SH-SY5Y (cell line): ENCODE measurements at regions not wholly inside any gene's neighbourhood (a gene's known extent, or its start where the extent isn't known, plus 50 kb on each side); places are given as distances from the start of the nearest gene placed in this dataset.

Experiments used
- GATA2 ChIP-seq: IDR thresholded peaks from 2 replicates; pipeline ENCODE4 v1.6.1; 2011; ENCODE audit warnings: mild to moderate bottlenecking, low read depth, low read length
- GATA3 ChIP-seq: IDR thresholded peaks from 2 replicates; pipeline ENCODE4 v1.6.1; 2011; ENCODE audit warnings: low read depth, mild to moderate bottlenecking, low read length, moderate library complexity

DNA sequence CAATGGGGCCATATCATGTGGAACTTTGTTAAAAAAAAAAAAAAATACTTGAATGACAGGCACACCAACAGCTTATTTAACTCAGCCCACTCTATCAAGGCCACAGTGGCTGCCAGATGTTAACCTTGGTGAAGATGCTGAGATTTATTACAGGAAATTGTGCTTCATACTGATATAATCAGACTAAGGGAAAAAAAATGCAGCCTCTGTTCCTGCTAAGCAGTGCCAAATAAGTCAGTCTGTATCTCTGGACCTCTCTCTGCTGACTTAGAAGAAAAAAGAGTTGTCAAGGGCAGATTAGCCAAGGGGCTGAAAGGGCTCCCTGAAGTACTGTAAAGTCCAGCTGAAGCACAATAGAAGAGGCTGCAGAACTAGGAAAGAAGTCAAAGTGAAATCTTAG is 677.7 kb upstream of the HTR2C start:
- TF ChIP-seq GATA3 (no peak), GATA2 (peak; percentile 24; the same call in 1 of the 2 replicates)

DNA sequence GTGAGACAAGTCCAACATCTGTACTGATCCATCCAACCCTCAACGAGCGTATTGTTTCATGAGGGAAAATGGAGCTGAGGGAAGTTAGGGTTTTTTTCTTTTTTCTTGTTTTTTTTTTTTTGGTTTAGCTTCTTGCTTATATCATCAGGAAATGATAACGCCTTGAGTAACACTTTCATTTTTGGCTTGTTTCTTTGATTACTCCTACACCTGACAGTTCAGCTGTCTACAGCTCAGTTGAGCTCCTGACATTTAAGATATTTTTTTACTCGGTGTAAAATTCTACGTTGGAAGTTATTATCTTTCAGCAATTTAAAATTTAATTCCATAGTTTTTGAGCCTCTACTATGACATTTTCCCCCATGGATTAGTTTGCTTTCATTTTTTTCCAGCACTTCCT is 691.0 kb upstream of the HTR2C start:
- TF ChIP-seq GATA2, result no peak
- TF ChIP-seq GATA3, result no peak

DNA sequence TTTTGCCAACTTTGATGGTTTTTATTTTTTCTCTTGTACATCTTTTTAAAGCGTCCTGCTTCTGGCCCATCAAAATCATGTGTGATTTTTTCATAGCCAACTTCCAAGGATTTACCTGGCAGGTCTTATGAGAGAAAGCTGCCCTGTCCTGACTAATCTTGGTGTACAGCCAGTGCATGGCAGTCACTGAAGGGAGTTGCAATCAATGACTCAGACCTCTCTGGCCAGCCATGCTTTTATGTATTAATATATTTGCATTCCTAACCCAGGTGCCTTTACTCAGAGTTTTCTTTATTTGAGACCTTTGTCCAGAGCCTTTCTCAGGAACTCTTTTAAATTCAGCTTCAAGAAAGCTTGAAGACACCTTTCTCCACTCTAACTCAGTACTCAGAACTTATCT is 691.5 kb upstream of the HTR2C start:
- TF ChIP-seq GATA2 (no peak), GATA3 (no peak)

DNA sequence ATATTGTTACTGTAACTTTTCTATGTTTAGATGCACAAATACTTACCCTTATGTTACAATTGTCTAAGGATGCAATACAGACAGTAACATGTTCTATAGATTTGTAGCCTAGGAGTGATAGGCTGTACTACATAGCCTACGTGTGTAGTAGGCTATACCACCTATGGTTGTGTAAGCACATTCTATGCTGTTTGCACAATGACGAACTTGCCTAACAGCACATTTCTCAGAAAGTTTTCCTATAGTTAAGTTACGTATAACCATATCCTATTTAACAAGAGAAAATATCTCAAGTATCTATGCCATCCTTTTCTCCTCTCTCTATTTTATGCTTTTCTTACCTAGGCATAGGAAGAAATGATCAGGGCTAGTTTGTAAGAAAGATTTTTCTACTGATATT is 710.8 kb upstream of the HTR2C start:
- no peak for TF ChIP-seq GATA2
- TF ChIP-seq GATA3, result no peak

DNA sequence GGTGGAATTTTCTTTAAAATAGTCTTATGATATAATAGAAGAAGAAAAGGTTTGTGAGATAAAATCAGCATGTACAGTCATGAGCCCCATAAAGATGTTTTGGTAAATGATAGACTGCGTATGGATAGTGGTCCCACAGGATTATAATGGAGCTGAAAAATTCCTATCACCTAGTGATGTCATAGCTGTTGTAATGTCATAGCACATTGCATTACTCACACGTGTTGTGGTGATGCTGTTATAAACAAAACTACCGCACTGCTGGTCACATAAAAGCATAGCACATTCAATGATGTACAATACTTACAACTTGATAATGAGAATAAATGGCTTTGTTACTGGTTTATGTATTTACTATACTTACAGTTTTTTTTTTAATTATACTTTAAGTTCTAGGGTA is 715.2 kb upstream of the HTR2C start:
- TF ChIP-seq GATA3 (no peak), GATA2 (no peak)

DNA sequence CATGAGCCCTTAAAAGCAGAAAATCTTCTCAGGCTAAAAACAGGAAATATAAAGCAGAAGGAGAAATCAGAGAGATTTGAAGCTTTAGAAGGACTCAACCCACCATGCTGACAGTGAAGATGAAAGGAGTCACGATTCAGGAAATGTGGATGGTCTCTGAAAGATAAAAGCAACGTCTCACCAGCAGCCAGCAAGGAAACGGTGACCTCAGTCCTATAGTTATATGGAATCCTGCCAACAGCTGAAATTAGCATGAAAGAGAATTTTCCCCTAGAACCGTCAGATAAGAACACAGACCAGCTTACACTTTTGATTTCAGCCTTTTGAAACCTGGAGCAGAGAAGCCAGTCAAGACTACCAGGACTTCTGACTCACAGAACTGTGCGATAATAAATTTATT is 715.7 kb upstream of the HTR2C start:
- TF ChIP-seq GATA3 (no peak), GATA2 (no peak)

DNA sequence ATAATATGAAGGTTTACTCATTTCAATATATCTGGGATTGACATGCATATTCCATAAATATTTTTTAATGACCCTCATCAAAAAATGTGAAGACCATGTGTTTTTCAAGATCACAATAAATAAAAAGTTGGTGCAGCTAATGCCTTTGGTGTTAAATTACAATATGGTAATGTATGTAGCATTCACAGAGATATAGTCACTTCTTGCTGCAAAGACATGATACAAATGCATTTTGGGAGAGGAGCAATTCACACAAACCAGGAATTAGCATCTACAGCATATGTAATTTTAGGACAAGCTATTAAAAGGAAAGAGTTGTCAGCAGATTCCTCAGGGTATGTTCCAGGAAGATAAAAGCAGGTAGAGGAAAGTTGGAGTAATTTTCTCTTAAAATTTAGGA is 734.5 kb upstream of the HTR2C start:
- TF ChIP-seq GATA2 (no peak), GATA3 (no peak)

DNA sequence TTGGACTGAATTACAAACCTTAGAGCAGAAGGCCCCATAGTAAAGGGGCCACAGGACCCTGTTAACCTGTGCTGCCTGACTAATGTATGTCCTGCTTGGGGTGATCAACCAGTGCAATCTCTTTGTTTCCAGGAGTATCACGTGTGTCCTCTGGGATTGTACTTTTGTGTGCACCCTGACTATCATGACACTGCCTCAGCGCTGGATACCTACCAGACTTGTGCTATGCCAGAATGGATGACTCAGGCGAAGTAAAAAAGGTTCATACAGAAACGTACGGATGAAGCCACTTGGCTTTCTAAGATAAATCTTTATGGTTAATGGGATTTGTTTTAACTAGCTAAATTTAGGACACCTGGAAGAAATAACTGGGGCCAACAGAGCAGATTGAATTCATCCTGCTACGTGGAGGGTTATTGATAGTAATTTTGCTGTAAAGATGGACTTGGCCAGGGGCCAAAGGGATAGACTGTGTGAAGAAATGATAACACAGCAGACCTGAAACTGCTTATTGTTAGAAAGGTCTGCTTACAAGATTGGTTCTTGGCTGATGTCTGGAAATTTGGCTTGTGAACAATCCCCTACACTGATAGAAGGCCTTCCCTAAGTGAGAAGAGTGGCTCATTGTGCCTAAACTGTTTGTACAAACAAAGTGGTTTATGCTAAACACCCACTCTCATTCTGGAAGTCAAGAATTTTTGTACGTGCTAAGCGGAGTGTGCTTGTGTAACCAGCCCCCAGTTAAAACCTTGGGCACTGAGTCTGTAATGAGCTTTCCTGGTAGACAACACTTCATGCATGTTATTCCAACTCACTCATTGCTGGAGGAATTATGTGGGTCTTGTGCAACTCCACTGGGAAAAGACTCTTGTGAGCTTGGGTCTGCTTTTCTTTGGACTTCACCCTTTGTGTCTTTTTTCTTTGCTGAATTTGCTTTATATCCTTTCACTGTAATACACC is 750.5 kb upstream of the HTR2C start:
- TF ChIP-seq GATA3, result no peak
- TF ChIP-seq GATA2, result no peak

DNA sequence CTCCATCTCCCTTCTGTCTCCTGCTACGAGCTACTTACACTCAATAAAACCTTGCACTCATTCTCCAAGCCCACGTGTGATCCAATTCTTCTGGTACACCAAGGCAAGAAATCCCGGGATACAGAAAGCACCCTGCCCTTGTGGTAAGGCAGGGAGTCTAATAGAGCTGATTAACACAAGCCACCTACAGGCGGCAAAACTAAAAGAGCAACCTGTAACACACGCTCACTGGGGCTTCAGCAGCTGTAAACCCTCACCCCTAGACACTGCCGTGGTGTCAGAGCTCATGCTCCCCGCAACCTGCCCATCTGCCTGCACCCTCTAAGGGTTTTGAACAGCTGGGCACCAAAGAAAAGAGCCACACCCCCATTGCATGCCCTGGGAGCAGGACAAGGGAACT is 755.4 kb upstream of the HTR2C start:
- no peak for TF ChIP-seq GATA3
- TF ChIP-seq GATA2, result no peak

DNA sequence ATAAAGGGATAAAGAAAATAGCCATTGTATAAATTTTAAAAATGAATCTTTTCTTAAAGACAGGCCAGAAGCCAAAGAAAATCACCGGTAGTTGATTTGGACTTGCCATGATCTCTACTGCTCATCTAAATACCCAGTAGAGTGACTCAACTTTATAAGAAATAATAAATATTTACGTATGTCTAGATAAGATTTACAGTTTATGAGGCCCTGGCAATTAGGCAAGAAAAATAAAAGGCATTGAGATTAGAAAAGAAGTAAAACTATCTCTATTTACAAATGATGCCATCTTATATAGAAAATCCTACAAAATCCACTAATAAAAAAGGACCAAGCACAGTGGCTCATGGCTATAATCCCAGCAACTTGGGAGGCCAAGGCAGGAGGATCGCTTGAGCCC is 765.5 kb upstream of the HTR2C start:
- TF ChIP-seq GATA2 (no peak), GATA3 (no peak)

DNA sequence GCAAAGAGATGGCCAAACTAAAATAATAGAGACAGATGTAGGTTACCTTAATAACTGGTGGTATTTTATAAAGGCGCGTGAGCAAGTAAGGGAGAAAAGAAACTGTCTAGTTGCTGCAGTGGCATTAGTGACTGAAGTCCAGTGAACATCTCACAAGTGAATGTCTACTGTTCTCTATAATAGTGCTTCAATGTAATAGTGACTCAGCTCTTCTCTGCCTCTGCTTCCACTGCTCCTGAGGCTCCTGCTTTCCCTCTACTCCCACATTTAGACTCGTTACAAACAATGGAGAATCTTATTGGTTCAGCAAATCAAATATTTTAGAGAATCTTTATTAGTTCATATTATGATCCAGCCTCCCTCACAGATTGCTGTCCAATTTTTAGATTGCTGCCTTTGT is 779.1 kb upstream of the HTR2C start:
- no peak for TF ChIP-seq GATA2
- no peak for TF ChIP-seq GATA3

DNA sequence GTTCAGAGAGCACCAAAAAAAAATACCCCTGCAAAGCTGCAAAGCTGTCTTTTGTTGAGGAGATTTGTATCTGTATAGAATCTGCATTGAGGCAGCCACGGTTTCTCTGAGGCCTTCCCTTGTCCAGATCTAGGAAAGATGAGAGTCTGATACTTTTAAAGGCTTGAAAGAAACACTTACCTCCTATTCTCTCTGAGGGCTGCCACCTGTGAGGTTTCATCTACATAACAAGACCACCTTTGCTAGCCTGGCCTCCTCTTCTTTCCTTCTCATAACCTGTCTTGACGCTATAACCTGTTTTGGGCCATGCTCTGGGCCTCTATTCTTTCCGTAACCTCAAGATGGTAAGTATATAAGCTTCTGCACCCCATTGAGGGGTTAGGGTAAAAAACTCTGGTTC is 779.6 kb upstream of the HTR2C start:
- TF ChIP-seq GATA3 (no peak), GATA2 (no peak)

DNA sequence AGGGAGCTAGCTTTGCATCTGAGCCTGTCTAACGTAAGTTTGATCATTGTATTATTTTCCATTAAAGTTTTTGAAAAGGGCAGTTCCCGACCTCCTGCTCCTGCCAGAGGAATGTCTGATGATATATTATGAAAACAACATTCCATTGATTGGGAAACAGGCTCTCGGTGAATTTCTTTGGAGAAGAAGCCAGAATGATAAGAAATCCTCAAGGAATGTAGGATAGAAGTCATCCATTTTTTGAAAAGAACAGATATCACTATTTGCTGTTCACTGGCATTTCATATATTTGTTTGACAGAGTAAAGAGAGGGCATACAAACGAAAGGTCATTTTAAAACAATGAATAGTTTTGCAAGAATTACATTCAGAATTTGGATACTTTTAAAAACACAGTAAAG is 781.0 kb upstream of the HTR2C start:
- TF ChIP-seq GATA2 (no peak), GATA3 (no peak)

DNA sequence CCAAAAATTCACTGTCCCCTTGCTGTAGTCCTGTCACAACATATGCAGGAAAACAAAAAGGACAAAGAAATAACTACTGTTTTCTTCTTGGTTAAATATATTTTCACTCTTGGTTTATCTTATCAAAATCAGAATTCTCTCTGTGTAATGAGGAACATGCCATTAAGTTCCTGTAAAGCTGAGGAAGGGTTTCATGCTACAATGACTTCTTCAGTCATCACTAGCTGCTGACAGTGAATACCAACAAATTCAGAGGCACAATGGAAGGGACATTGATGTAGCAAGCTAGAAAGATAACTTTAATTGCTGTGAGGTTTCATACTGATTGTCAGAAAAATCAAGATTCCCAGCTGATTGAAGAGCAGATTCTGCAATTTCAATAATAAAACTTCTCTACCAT is 782.9 kb upstream of the HTR2C start:
- TF ChIP-seq GATA2 (no peak), GATA3 (no peak)

DNA sequence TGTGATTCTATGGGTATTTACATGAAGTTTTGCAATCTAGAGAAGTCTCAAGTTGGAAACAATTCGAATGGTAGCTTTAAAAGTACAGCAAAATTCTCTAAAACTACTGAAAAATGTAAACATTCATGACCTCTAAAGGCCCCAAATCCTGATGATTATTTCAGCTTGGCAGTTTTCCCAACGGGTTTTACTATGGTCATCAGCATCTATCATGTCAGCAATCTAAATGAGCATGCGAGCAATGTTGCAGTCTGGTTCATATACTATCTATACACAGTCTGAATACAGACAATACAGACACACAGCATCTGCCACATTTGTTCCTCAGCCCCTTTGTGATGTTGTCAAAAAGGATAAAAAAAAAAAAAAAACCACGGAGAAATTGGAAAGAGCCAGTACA is 790.3 kb upstream of the HTR2C start:
- TF ChIP-seq GATA3 (no peak), GATA2 (no peak; the same call in 1 of the 2 replicates)
